BE2C (cell line): ENCODE measurements at regions not wholly inside any gene's neighbourhood (a gene's known extent, or its start where the extent isn't known, plus 50 kb on each side); places are given as distances from the start of the nearest gene placed in this dataset.

Experiments used
- DNase-seq: peaks from one replicate; pipeline ENCODE4 v3.0.0-alpha.2; 2020
- H3K27me3 ChIP-seq: fragments of 250-450 bp; sonication (Bioruptor Pico); 2 replicates; pipeline ENCODE4 v1.5.1; 2020; ENCODE audit warnings: mild to moderate bottlenecking
- H3K36me3 ChIP-seq: fragments of 250-450 bp; sonication (Bioruptor Pico); 2 replicates; pipeline ENCODE4 v1.5.1; 2020; ENCODE audit warnings: mild to moderate bottlenecking
- H3K4me1 ChIP-seq: fragments of 250-450 bp; sonication (Bioruptor Pico); 2 replicates; pipeline ENCODE4 v1.5.1; 2020
- H3K4me3 ChIP-seq: 2 replicates; pipeline ENCODE4 v1.5.1; 2011; ENCODE audit warnings: low read depth, low read length
- H3K9me3 ChIP-seq: fragments of 250-450 bp; sonication (Bioruptor Pico); 2 replicates; pipeline ENCODE4 v1.5.1; 2020
- CTCF ChIP-seq: IDR thresholded peaks from 2 replicates; pipeline ENCODE4 v1.5.1; 2012; ENCODE audit warnings: mild to moderate bottlenecking, low read depth, low read length

- H3K27me3 ChIP-seq = no peaks in the 10 kb centered on the region
- no peaks in the 10 kb centered on the region for H3K36me3 ChIP-seq
- H3K4me1 ChIP-seq = no peaks in the 10 kb centered on the region
- DNase-seq = no peak
- H3K4me3 ChIP-seq = no peak overlapping the region
- TF ChIP-seq CTCF = no peak
- H3K9me3 ChIP-seq = no peaks in the 10 kb centered on the region
These were observed 109.4 kb upstream of the RCN1 start for GRCh38 chr11:31981457-31981856.

GRCh38 chr11:31977343-31977742 is 113.5 kb upstream of the RCN1 start:
- H3K9me3 ChIP-seq = no peaks in the 10 kb centered on the region
- H3K27me3 ChIP-seq = no peaks in the 10 kb centered on the region; the same call in 1 of the 2 replicates
- H3K36me3 ChIP-seq = no peaks in the 10 kb centered on the region
- H3K4me1 ChIP-seq = no peaks in the 10 kb centered on the region
- no peak overlapping the region for H3K4me3 ChIP-seq
- no peak for TF ChIP-seq CTCF
- DNase-seq = no peak

GRCh38 chr11:31974366-31975136 is 116.3 kb upstream of the RCN1 start:
- no peak for TF ChIP-seq CTCF
- Histone ChIP-seq H3K27me3 (no peaks in the 10 kb centered on the region; the same call in 1 of the 2 replicates), H3K36me3 (no peaks in the 10 kb centered on the region), H3K4me3 (no peak overlapping the region), H3K9me3 (no peaks in the 10 kb centered on the region), H3K4me1 (0 out of 2 replicates have a peak, but pooled peaks cover 2% of the 10 kb centered on the region)
- DNase-seq = no peak

GRCh38 chr11:31973172-31973571 is 117.7 kb upstream of the RCN1 start:
- no peak for TF ChIP-seq CTCF
- no peaks in the 10 kb centered on the region for H3K9me3 ChIP-seq
- H3K4me1 ChIP-seq = 0 out of 2 replicates have a peak, but pooled peaks cover 2% of the 10 kb centered on the region
- no peaks in the 10 kb centered on the region for H3K36me3 ChIP-seq
- H3K4me3 ChIP-seq = no peak overlapping the region
- DNase-seq = no peak
- no peaks in the 10 kb centered on the region; the same call in 1 of the 2 replicates for H3K27me3 ChIP-seq

- Histone ChIP-seq H3K4me1 (0 out of 2 replicates have a peak, but pooled peaks cover 2% of the 10 kb centered on the region), H3K36me3 (no peaks in the 10 kb centered on the region), H3K4me3 (no peak overlapping the region), H3K9me3 (no peaks in the 10 kb centered on the region), H3K27me3 (peaks cover 3% of the 10 kb centered on the region; the same call in 1 of the 2 replicates)
- TF ChIP-seq CTCF = no peak
- no peak for DNase-seq
These were observed 118.3 kb upstream of the RCN1 start for GRCh38 chr11:31972623-31973022.

GRCh38 chr11:31969359-31969702 is 121.5 kb upstream of the RCN1 start:
- no peak overlapping the region for H3K4me3 ChIP-seq
- no peak for DNase-seq
- 0 out of 2 replicates have a peak, but pooled peaks cover 3% of the 10 kb centered on the region for H3K27me3 ChIP-seq
- H3K36me3 ChIP-seq = no peaks in the 10 kb centered on the region
- 0 out of 2 replicates have a peak, but pooled peaks cover 2% of the 10 kb centered on the region for H3K4me1 ChIP-seq
- no peaks in the 10 kb centered on the region for H3K9me3 ChIP-seq
- no peak for TF ChIP-seq CTCF
